ENCODE measurements at regions not wholly inside any gene's neighbourhood (a gene's known extent, or its start where the extent isn't known, plus 50 kb on each side); places are given as distances from the start of the nearest gene placed in this dataset.

GRCh38 chr7:16115374-16115773, 306.0 kb downstream of the CRPPA start:
- TF ChIP-seq POLR2AphosphoS5 (IDR thresholded peaks at IDR 0.05; ENCODE audit: low read depth) (no peak), CTCF (conservative IDR thresholded peaks at IDR 0.05; ENCODE audit: low read depth in 2 of 2) (no peak), EZH2 (IDR thresholded peaks at IDR 0.05; ENCODE audit: low read depth, unreplicated experiment) (no peak), EZH2phosphoT487 (IDR thresholded peaks at IDR 0.05; ENCODE audit: unreplicated experiment) (no peak), JUNB (IDR thresholded peaks at IDR 0.05; ENCODE audit: unreplicated experiment) (no peak), CREB1 (CRISPR knock-in tag; IDR thresholded peaks at IDR 0.05; ENCODE audit: low read depth) (no peak), ETS1 (IDR thresholded peaks at IDR 0.05) (no peak), REST (IDR thresholded peaks at IDR 0.05; ENCODE audit: unreplicated experiment) (no peak), ZNF114 (CRISPR knock-in tag; IDR thresholded peaks at IDR 0.05) (no peak), ZNF331 (CRISPR knock-in tag; IDR thresholded peaks at IDR 0.05; ENCODE audit: low read depth) (no peak), STAT1 (IDR thresholded peaks at IDR 0.05; ENCODE audit: unreplicated experiment) (no peak), NANOG (IDR thresholded peaks at IDR 0.05; ENCODE audit: borderline replicate concordance) (no peak)

All from GM23338 (cell line).